KOPT-K1 (cell line): ENCODE measurements at regions not wholly inside any gene's neighbourhood (a gene's known extent, or its start where the extent isn't known, plus 50 kb on each side); places are given as distances from the start of the nearest gene placed in this dataset.

ENCODE experiments used
- H3K27ac ChIP-seq: fragments of 200-600 bp; sonication (generic); 2 replicates; pipeline ENCODE4 v1.5.1; 2016; ENCODE audit warnings: antibody characterized with exemption, mild to moderate bottlenecking, low read depth, low read length; ENCODE audit not compliant: poor library complexity, severe bottlenecking
- H3K36me3 ChIP-seq: fragments of 200-600 bp; sonication (generic); 2 replicates; pipeline ENCODE4 v1.5.1; 2017; ENCODE audit warnings: antibody characterized with exemption, mild to moderate bottlenecking, low read length, moderate library complexity; ENCODE audit not compliant: insufficient read depth
- H3K9me3 ChIP-seq: fragments of 200-600 bp; sonication (generic); 2 replicates; pipeline ENCODE4 v1.5.1; 2017; ENCODE audit warnings: antibody characterized with exemption, low read length, mild to moderate bottlenecking; ENCODE audit not compliant: insufficient read depth, poor library complexity, severe bottlenecking

- Histone ChIP-seq H3K9me3 (no peaks in the 10 kb centered on the region), H3K36me3 (no peaks in the 10 kb centered on the region), H3K27ac (no peak overlapping the region)
Measured at GRCh38 chr1:226816576-226816975, 53.8 kb upstream of the PSEN2 start.

- H3K36me3 ChIP-seq: no peaks in the 10 kb centered on the region
- no peaks in the 10 kb centered on the region for H3K9me3 ChIP-seq
- H3K27ac ChIP-seq: no peak overlapping the region
Measured at GRCh38 chr1:226814751-226815537, 55.5 kb upstream of the PSEN2 start.

- no peaks in the 10 kb centered on the region for H3K36me3 ChIP-seq
- no peaks in the 10 kb centered on the region for H3K9me3 ChIP-seq
- no peak overlapping the region for H3K27ac ChIP-seq
Measured at GRCh38 chr1:226813671-226814591, 56.5 kb upstream of the PSEN2 start.

GRCh38 chr1:226810681-226811080 lies 59.7 kb upstream of the PSEN2 start:
- no peak overlapping the region for H3K27ac ChIP-seq
- H3K36me3 ChIP-seq: no peaks in the 10 kb centered on the region
- H3K9me3 ChIP-seq: no peaks in the 10 kb centered on the region

- H3K9me3 ChIP-seq: no peaks in the 10 kb centered on the region
- no peak overlapping the region for H3K27ac ChIP-seq
- no peaks in the 10 kb centered on the region for H3K36me3 ChIP-seq
Measured at GRCh38 chr1:226809785-226810571, 60.4 kb upstream of the PSEN2 start.

- Histone ChIP-seq H3K36me3 (no peaks in the 10 kb centered on the region), H3K27ac (no peak overlapping the region), H3K9me3 (no peaks in the 10 kb centered on the region)
Measured at GRCh38 chr1:226808501-226808900, 61.9 kb upstream of the PSEN2 start.

- Histone ChIP-seq H3K36me3 (no peaks in the 10 kb centered on the region), H3K27ac (no peak overlapping the region), H3K9me3 (no peaks in the 10 kb centered on the region)
Measured at GRCh38 chr1:226806988-226807387, 63.4 kb upstream of the PSEN2 start.

GRCh38 chr1:226804907-226805759 lies 65.3 kb upstream of the PSEN2 start:
- no peaks in the 10 kb centered on the region for H3K9me3 ChIP-seq
- H3K27ac ChIP-seq: no peak overlapping the region
- H3K36me3 ChIP-seq: no peaks in the 10 kb centered on the region

GRCh38 chr1:226800763-226801380 lies 61.8 kb upstream of the ITPKB start:
- Histone ChIP-seq H3K27ac (no peak overlapping the region), H3K36me3 (no peaks in the 10 kb centered on the region), H3K9me3 (no peaks in the 10 kb centered on the region)

- Histone ChIP-seq H3K27ac (no peak overlapping the region), H3K36me3 (no peaks in the 10 kb centered on the region), H3K9me3 (no peaks in the 10 kb centered on the region)
Measured at GRCh38 chr1:226799634-226800281, 60.7 kb upstream of the ITPKB start.

GRCh38 chr1:226798427-226799411 lies 59.6 kb upstream of the ITPKB start:
- Histone ChIP-seq H3K9me3 (no peaks in the 10 kb centered on the region), H3K36me3 (no peaks in the 10 kb centered on the region), H3K27ac (peak overlapping the region; percentile 37)

GRCh38 chr1:226797151-226797550 lies 58.1 kb upstream of the ITPKB start:
- no peaks in the 10 kb centered on the region for H3K36me3 ChIP-seq
- peak overlapping the region; percentile 33 for H3K27ac ChIP-seq
- H3K9me3 ChIP-seq: no peaks in the 10 kb centered on the region
